ENCODE measurements at regions not wholly inside any gene's neighbourhood (a gene's known extent, or its start where the extent isn't known, plus 50 kb on each side); places are given as distances from the start of the nearest gene placed in this dataset.

DNA sequence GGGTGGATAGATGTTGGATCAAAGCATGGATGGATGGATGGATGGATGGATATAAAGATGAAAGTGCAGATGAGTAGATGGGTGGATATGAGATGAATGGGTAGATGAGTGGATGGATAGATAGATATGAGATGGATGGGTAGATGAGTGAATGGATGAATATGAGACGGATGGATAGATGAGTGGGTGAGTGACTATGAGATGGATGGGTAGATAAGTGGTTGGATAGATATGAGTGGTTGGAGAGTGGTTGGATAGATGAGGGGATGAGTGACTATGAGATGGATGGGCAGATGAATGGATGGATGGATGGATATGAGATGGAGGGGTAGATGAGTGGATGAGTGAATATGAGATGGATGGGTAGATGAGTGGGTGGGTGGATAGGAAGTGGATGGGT is 204.6 kb upstream of the TLE3 start:
- H2BK20ac ChIP-seq (ENCODE audit: low read depth, low read length): no peak overlapping the region
- H3K9me3 ChIP-seq (ENCODE audit: control insufficient read depth, insufficient read depth, low read length): peaks cover 2% of the 10 kb centered on the region; the same call in 1 of the 2 replicates
- no peak overlapping the region for H3K4me2 ChIP-seq (ENCODE audit: low read depth, low read length)
- ChIA-PET POLR2A (ENCODE audit: unreplicated experiment) (no interaction called here), CTCF (no interaction called here)
- no peak overlapping the region for H3K18ac ChIP-seq (ENCODE audit: low read depth, low read length)
- no peak overlapping the region for H3K14ac ChIP-seq (replicated peaks; ENCODE audit: low read depth, low read length)
- no peak for DNase-seq
- no peaks in the 10 kb centered on the region for H3K79me1 ChIP-seq (ENCODE audit: low read depth in 1 of 2, low read length in 2 of 2)
- intact Hi-C loops (cut with micrococcal nuclease) (no loop called here), dilution Hi-C loops (cut with HindIII; ENCODE audit: low sequenced_read_pairs, unreplicated experiment) (no loop called here), in situ Hi-C loops (cut with MboI; ENCODE audit: low sequenced_read_pairs) (no loop called here)
- H2AK5ac ChIP-seq (ENCODE audit: low read depth, low read length): no peak overlapping the region
- H3K36me3 ChIP-seq (ENCODE audit: control insufficient read depth, insufficient read depth, low read length): no peaks in the 10 kb centered on the region
- H2BK5ac ChIP-seq (ENCODE audit: low read depth, low read length, poor library complexity, severe bottlenecking): no peak overlapping the region
- H3K4me3 ChIP-seq (ENCODE audit: insufficient read depth, low read depth, low read length): no peak overlapping the region
- H3K4ac ChIP-seq (ENCODE audit: low read depth, low read length): no peak overlapping the region
- H3K9me1 ChIP-seq (ENCODE audit: insufficient read depth, low read length): no peaks in the 10 kb centered on the region
- H3K56ac ChIP-seq (ENCODE audit: extremely low read depth, insufficient read depth, low read length): no peak overlapping the region
- no peak overlapping the region for H3K9ac ChIP-seq (ENCODE audit: low read depth, low read length)
- no peak for ATAC-seq (ENCODE audit: low read depth)
- no peak overlapping the region for H2BK15ac ChIP-seq (ENCODE audit: low read depth, low read length)
- H3K27me3 ChIP-seq (ENCODE audit: control insufficient read depth, insufficient read depth, low read length): peaks cover 21% of the 10 kb centered on the region
- no peak overlapping the region for H4K91ac ChIP-seq (ENCODE audit: insufficient read depth, low read depth, low read length)
- no peak overlapping the region for H2AK9ac ChIP-seq (replicated peaks; ENCODE audit: low read depth, low read length, poor library complexity)
- no peak overlapping the region for H4K8ac ChIP-seq (ENCODE audit: low read depth in 2 of 2, low read length in 2 of 2)
- BruUV-seq (replicated peaks): no TSS peak
- 86 to 100% methylated on average over 1 of the region's 1 CpG for WGBS, 2 experiments (ENCODE audit: extremely low coverage in 2 of 2, insufficient read length in 1 of 2)
- no peak overlapping the region for H2AFZ ChIP-seq (replicated peaks; ENCODE audit: low read length, poor library complexity)
- no peaks in the 10 kb centered on the region for H4K20me1 ChIP-seq (ENCODE audit: insufficient read depth, low read length)
- TF ChIP-seq MXI1 (IDR thresholded peaks at IDR 0.05; ENCODE audit: borderline replicate concordance, low read depth, low read length) (no peak), RCOR1 (IDR thresholded peaks at IDR 0.05; ENCODE audit: insufficient replicate concordance, low read length) (no peak), NFE2L2 (IDR thresholded peaks at IDR 0.05; ENCODE audit: low read depth, low read length) (no peak), CHD1 (IDR thresholded peaks at IDR 0.05; ENCODE audit: low read depth, low read length) (no peak), ELK1 (IDR thresholded peaks at IDR 0.05; ENCODE audit: borderline replicate concordance, low read depth, low read length) (no peak)
- TF ChIP-seq, protein P1, sequence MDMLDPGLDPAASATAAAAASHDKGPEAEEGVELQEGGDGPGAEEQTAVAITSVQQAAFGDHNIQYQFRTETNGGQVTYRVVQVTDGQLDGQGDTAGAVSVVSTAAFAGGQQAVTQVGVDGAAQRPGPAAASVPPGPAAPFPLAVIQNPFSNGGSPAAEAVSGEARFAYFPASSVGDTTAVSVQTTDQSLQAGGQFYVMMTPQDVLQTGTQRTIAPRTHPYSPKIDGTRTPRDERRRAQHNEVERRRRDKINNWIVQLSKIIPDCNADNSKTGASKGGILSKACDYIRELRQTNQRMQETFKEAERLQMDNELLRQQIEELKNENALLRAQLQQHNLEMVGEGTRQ (IDR thresholded peaks at IDR 0.05; ENCODE audit: low read depth, low read length): no peak
- TF ChIP-seq, protein P2, sequence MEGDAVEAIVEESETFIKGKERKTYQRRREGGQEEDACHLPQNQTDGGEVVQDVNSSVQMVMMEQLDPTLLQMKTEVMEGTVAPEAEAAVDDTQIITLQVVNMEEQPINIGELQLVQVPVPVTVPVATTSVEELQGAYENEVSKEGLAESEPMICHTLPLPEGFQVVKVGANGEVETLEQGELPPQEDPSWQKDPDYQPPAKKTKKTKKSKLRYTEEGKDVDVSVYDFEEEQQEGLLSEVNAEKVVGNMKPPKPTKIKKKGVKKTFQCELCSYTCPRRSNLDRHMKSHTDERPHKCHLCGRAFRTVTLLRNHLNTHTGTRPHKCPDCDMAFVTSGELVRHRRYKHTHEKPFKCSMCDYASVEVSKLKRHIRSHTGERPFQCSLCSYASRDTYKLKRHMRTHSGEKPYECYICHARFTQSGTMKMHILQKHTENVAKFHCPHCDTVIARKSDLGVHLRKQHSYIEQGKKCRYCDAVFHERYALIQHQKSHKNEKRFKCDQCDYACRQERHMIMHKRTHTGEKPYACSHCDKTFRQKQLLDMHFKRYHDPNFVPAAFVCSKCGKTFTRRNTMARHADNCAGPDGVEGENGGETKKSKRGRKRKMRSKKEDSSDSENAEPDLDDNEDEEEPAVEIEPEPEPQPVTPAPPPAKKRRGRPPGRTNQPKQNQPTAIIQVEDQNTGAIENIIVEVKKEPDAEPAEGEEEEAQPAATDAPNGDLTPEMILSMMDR (conservative IDR thresholded peaks at IDR 0.05; ENCODE audit: low read depth, low read length): no peak
- no peak overlapping the region for H3K23ac ChIP-seq (ENCODE audit: low read depth, low read length)
- H3K4me1 ChIP-seq (ENCODE audit: control insufficient read depth, insufficient read depth, low read length): no peaks in the 10 kb centered on the region
- H2BK120ac ChIP-seq (ENCODE audit: low read depth, low read length): no peak overlapping the region
- H4K5ac ChIP-seq (ENCODE audit: low read depth, low read length): no peak overlapping the region
- no peak overlapping the region for H3K27ac ChIP-seq (ENCODE audit: insufficient read depth, low read length)
